ENCODE measurements at regions not wholly inside any gene's neighbourhood (a gene's known extent, or its start where the extent isn't known, plus 50 kb on each side); places are given as distances from the start of the nearest gene placed in this dataset.

DNA sequence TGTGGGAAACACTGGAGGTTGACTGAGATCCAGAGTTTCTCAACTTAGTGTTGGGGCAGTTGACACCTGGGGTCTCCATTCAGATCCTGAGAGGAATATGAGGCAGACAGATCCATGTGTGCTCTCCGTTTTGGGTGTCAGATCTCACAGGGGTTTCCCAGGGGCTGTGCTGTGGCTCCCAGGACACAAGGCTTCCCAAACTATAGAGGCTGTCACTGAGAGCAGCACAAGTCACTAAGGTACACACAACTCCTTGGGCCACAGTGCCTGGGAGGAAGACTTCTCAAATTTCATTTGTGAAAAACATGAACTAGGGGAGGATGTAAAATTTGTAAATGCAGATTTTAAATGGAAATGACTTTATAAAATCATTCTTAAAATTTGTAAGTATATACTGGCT lies 363.6 kb downstream of the FBXO8 start:
- POLR2A ChIA-PET = no interaction called here
- H3K4me3 Mint-ChIP-seq = no peak overlapping the region

DNA sequence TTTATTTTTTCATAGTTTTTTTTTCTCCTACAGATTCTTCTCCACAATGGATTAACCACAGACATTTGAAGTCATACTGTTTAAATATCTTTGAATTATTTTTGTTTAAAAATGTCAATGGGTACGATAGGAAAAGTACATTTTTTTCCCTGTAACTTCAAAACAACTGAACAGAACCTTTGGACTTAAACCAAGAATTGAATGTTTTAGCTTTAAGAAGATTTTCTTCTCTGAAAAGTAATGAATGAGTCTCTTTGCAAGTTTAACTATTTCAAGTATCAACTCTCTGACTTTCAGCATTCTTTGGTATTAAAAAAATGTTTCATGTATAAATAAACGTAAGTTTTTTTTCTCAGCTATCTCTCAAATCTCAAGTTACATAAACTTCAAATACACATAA lies 364.3 kb downstream of the FBXO8 start:
- CTCF ChIA-PET = no interaction called here
- H3K27ac Mint-ChIP-seq = no peak overlapping the region
- POLR2A ChIA-PET = no interaction called here

More for the DNA sequence above, 363.6 kb downstream of the FBXO8 start:
- CTCF ChIA-PET = no interaction called here
- no peaks in the 10 kb centered on the region for H3K36me3 ChIP-seq (ENCODE audit: insufficient read depth, low read length)
- no peaks in the 10 kb centered on the region for H3K27me3 ChIP-seq (ENCODE audit: insufficient read depth, low read length, poor library complexity, severe bottlenecking)
- Mint-ChIP-seq H3K27ac (no peak overlapping the region), H3K27me3 (peaks cover 0 to 1% of the 10 kb centered on the region in 2 donors), H3K36me3 (no peaks in the 10 kb centered on the region), H3K4me1 (no peaks in the 10 kb centered on the region), H3K9me3 (no peaks in the 10 kb centered on the region)
- H3K4me3 ChIP-seq (ENCODE audit: low read length) = no peak overlapping the region
- no peak overlapping the region for H3K27ac ChIP-seq (ENCODE audit: low read depth, low read length)
- no peak for DNase-seq
- no peaks in the 10 kb centered on the region for H3K9me3 ChIP-seq (ENCODE audit: low read length)
- H3K4me1 ChIP-seq (ENCODE audit: insufficient read depth, low read length) = no peaks in the 10 kb centered on the region

DNA sequence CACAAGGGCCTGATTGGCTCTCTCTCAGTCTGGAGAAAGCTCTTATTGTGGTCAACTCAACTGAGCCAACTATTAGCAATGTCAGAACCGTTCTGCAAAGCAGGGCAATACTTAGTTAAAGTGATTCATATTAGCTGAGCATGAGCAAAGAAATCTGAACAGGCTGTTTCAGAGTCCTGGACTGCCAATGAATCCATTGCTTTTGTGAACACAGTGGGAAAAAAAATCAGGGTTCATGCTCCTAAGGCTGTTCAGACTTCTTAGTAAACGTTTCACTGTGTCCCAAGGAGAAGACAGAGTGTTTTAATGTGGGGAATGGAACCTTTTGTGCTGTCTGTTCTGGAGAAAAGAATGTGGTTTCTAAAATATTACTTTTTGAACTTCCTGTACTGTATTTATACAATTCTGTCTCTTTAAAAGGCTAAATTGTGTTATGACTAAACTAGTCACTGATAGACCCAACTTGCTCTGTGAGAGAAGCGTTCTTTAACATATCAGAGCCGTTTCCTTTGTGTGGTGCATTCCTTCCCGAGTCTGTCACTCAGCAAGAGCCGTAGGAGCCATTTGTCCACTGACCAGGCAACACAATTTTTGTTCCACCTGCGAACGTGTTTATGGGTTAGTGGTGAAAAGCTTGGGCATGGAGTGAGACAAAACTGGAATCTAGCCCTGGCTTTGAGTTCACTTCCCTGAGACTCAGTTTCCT lies 366.1 kb downstream of the FBXO8 start:
- Histone ChIP-seq H3K27me3 (ENCODE audit: insufficient read depth, low read length, poor library complexity, severe bottlenecking) (no peaks in the 10 kb centered on the region), H3K27ac (ENCODE audit: low read depth, low read length) (no peak overlapping the region), H3K9me3 (ENCODE audit: low read length) (no peaks in the 10 kb centered on the region), H3K4me1 (ENCODE audit: insufficient read depth, low read length) (no peaks in the 10 kb centered on the region), H3K36me3 (ENCODE audit: insufficient read depth, low read length) (no peaks in the 10 kb centered on the region), H3K4me3 (ENCODE audit: low read length) (no peak overlapping the region)
- H3K27ac Mint-ChIP-seq = no peak overlapping the region
- no peak overlapping the region for H3K4me3 Mint-ChIP-seq
- H3K27me3 Mint-ChIP-seq = no peaks in the 10 kb centered on the region
- CTCF ChIA-PET = no interaction called here
- DNase-seq = no peak
- POLR2A ChIA-PET = no interaction called here
- H3K36me3 Mint-ChIP-seq = no peaks in the 10 kb centered on the region
- H3K9me3 Mint-ChIP-seq = no peaks in the 10 kb centered on the region
- no peaks in the 10 kb centered on the region for H3K4me1 Mint-ChIP-seq

More for the DNA sequence above, 364.3 kb downstream of the FBXO8 start:
- no peak overlapping the region for H3K4me3 Mint-ChIP-seq
- no peaks in the 10 kb centered on the region for H3K9me3 Mint-ChIP-seq
- DNase-seq = no peak
- Histone ChIP-seq H3K4me1 (ENCODE audit: insufficient read depth, low read length) (no peaks in the 10 kb centered on the region), H3K27me3 (ENCODE audit: insufficient read depth, low read length, poor library complexity, severe bottlenecking) (no peaks in the 10 kb centered on the region), H3K36me3 (ENCODE audit: insufficient read depth, low read length) (no peaks in the 10 kb centered on the region), H3K4me3 (ENCODE audit: low read length) (no peak overlapping the region), H3K27ac (ENCODE audit: low read depth, low read length) (no peak overlapping the region), H3K9me3 (ENCODE audit: low read length) (no peaks in the 10 kb centered on the region)
- H3K4me1 Mint-ChIP-seq = no peaks in the 10 kb centered on the region
- H3K36me3 Mint-ChIP-seq = no peaks in the 10 kb centered on the region
- no peaks in the 10 kb centered on the region for H3K27me3 Mint-ChIP-seq

DNA sequence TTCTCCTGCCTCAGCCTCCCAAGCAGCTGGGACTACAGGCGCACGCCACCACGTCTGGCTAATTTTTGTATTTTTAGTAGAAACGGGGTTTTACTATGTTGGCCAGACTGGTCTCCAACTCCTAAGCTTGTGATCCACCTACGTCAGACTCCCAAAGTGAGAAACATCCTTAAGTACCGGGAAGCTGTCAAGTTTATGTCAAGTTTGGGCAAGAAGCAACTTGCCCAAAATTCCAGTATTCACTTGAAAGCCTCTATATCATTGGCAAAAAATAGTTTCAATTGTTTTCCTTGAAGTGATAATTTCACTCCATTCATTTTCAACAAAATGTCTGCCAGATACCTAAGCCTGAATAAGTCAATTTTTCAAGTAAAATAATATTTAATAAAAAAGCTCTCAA lies 370.0 kb downstream of the FBXO8 start:
- ChIA-PET POLR2A (no interaction called here), CTCF (no interaction called here)
- Histone ChIP-seq H3K27ac (ENCODE audit: low read depth, low read length) (no peak overlapping the region), H3K4me3 (ENCODE audit: low read length) (no peak overlapping the region), H3K4me1 (ENCODE audit: insufficient read depth, low read length) (no peaks in the 10 kb centered on the region), H3K36me3 (ENCODE audit: insufficient read depth, low read length) (no peaks in the 10 kb centered on the region), H3K9me3 (ENCODE audit: low read length) (no peaks in the 10 kb centered on the region), H3K27me3 (ENCODE audit: insufficient read depth, low read length, poor library complexity, severe bottlenecking) (no peaks in the 10 kb centered on the region)
- Mint-ChIP-seq H3K4me1 (no peaks in the 10 kb centered on the region), H3K36me3 (no peaks in the 10 kb centered on the region), H3K9me3 (peaks cover 0 to 3% (median 0%) of the 10 kb centered on the region in 5 donors), H3K27me3 (no peaks in the 10 kb centered on the region), H3K27ac (no peak overlapping the region), H3K4me3 (no peak overlapping the region)
- DNase-seq = no peak

DNA sequence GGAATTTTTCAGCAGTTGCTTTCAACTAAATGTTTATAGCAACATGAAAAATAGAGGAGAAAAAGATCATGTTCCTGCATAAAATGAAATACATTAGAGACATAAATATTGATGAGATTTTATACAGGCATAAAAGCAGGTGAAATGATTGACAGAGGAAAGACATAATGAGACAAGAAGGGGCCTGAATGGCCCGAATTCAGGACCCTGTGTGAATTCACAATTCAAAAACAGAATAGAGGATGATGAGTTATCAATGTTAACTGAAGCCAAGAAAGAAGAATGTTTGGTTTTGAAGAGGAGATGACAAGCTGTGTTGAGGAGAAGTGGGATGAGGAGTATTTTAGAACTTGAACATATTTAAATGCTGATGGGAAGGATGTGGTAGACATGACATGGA lies 371.1 kb downstream of the FBXO8 start:
- Mint-ChIP-seq H3K4me1 (no peaks in the 10 kb centered on the region), H3K27me3 (no peaks in the 10 kb centered on the region), H3K4me3 (no peak overlapping the region), H3K9me3 (peaks cover 0 to 3% (median 0%) of the 10 kb centered on the region in 5 donors), H3K36me3 (no peaks in the 10 kb centered on the region), H3K27ac (no peak overlapping the region)
- Histone ChIP-seq H3K4me3 (ENCODE audit: low read length) (no peak overlapping the region), H3K9me3 (ENCODE audit: low read length) (no peaks in the 10 kb centered on the region), H3K36me3 (ENCODE audit: insufficient read depth, low read length) (no peaks in the 10 kb centered on the region), H3K4me1 (ENCODE audit: insufficient read depth, low read length) (no peaks in the 10 kb centered on the region), H3K27ac (ENCODE audit: low read depth, low read length) (no peak overlapping the region), H3K27me3 (ENCODE audit: insufficient read depth, low read length, poor library complexity, severe bottlenecking) (no peaks in the 10 kb centered on the region)
- ChIA-PET CTCF (no interaction called here), POLR2A (no interaction called here)
- no peak for DNase-seq

DNA sequence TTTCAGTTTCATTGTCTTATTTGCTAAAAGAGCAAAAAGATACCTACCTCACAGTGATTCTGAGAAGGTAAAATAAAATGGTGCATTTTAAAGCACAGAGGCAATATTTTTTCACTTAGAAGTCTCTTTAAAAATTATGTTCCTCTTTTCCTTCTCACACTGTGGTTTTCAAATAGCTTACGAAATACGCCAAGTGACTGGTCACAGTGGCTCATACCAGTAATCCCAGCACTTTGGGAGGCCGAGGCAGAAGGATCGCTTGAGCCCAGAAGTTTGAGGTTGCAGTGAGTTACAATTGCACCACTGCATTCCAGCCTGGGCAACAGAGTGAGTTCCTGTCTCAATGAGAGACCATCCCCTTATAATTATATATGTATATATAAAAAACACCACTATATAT lies 372.6 kb downstream of the FBXO8 start:
- H3K27me3 Mint-ChIP-seq = no peaks in the 10 kb centered on the region
- H3K27ac Mint-ChIP-seq = no peak overlapping the region
- H3K4me3 ChIP-seq (ENCODE audit: low read length) = no peak overlapping the region
- H3K36me3 Mint-ChIP-seq = no peaks in the 10 kb centered on the region
- ChIA-PET POLR2A (no interaction called here), CTCF (no interaction called here)
- no peak overlapping the region for H3K4me3 Mint-ChIP-seq
- H3K36me3 ChIP-seq (ENCODE audit: insufficient read depth, low read length) = no peaks in the 10 kb centered on the region
- no peaks in the 10 kb centered on the region for H3K9me3 ChIP-seq (ENCODE audit: low read length)
- DNase-seq = no peak
- peaks cover 0 to 3% (median 0%) of the 10 kb centered on the region in 5 donors for H3K9me3 Mint-ChIP-seq
- no peaks in the 10 kb centered on the region for H3K4me1 Mint-ChIP-seq
- no peaks in the 10 kb centered on the region for H3K27me3 ChIP-seq (ENCODE audit: insufficient read depth, low read length, poor library complexity, severe bottlenecking)
- no peaks in the 10 kb centered on the region for H3K4me1 ChIP-seq (ENCODE audit: insufficient read depth, low read length)
- H3K27ac ChIP-seq (ENCODE audit: low read depth, low read length) = no peak overlapping the region

DNA sequence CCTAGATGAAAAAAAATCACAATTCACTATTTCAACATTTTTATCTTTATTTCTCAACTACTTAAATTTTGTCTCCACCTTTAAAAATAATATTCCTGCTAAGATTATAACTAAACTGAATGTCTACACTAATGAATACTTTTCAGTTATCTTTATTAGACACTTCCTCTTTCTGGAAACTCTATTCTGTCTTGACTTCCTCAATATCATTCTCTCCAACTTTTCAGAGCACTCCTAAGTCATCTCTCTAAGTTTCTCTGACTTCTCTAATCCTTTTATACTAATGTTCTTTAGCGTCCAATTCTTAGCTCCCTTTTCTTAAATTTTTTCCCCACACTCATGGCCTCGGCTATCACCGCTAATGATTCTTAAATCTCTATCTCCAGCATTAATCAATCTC lies 374.2 kb downstream of the FBXO8 start:
- Histone ChIP-seq H3K4me1 (ENCODE audit: insufficient read depth, low read length) (no peaks in the 10 kb centered on the region), H3K36me3 (ENCODE audit: insufficient read depth, low read length) (no peaks in the 10 kb centered on the region), H3K27ac (ENCODE audit: low read depth, low read length) (no peak overlapping the region), H3K9me3 (ENCODE audit: low read length) (no peaks in the 10 kb centered on the region), H3K27me3 (ENCODE audit: insufficient read depth, low read length, poor library complexity, severe bottlenecking) (no peaks in the 10 kb centered on the region), H3K4me3 (ENCODE audit: low read length) (no peak overlapping the region)
- Mint-ChIP-seq H3K4me3 (no peak overlapping the region), H3K9me3 (peaks cover 0 to 3% (median 0%) of the 10 kb centered on the region in 5 donors), H3K4me1 (no peaks in the 10 kb centered on the region), H3K36me3 (no peaks in the 10 kb centered on the region), H3K27me3 (no peaks in the 10 kb centered on the region), H3K27ac (no peak overlapping the region)
- ChIA-PET POLR2A (no interaction called here), CTCF (no interaction called here)
- DNase-seq = no peak

DNA sequence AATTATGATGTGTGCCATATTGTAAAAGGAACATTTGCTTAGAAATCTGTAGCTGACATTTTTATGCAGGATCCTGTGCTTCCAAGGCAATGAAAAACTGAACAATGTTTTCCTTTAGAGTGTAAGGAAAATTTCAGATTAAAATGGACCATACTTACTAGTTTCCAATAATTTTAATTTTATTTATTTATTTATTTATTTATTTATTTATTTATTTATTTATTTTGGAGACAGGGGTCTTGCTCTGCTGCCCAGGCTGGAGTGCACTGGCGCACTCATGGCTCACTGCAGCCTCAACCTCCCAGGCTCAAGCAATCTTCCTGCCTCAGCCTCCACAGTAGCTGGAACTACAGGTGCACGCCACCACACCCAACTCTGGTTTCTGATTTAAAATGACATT lies 369.8 kb upstream of the HAND2 start:
- Mint-ChIP-seq H3K4me1 (no peaks in the 10 kb centered on the region), H3K27me3 (no peaks in the 10 kb centered on the region), H3K36me3 (no peaks in the 10 kb centered on the region), H3K9me3 (no peaks in the 10 kb centered on the region), H3K4me3 (no peak overlapping the region), H3K27ac (no peak overlapping the region)
- H3K9me3 ChIP-seq (ENCODE audit: low read length) = no peaks in the 10 kb centered on the region
- no peaks in the 10 kb centered on the region for H3K27me3 ChIP-seq (ENCODE audit: insufficient read depth, low read length, poor library complexity, severe bottlenecking)
- no peak overlapping the region for H3K27ac ChIP-seq (ENCODE audit: low read depth, low read length)
- DNase-seq = no peak
- no peaks in the 10 kb centered on the region for H3K4me1 ChIP-seq (ENCODE audit: insufficient read depth, low read length)
- CTCF ChIA-PET = no interaction called here
- H3K4me3 ChIP-seq (ENCODE audit: low read length) = no peak overlapping the region
- POLR2A ChIA-PET = no interaction called here
- no peaks in the 10 kb centered on the region for H3K36me3 ChIP-seq (ENCODE audit: insufficient read depth, low read length)

DNA sequence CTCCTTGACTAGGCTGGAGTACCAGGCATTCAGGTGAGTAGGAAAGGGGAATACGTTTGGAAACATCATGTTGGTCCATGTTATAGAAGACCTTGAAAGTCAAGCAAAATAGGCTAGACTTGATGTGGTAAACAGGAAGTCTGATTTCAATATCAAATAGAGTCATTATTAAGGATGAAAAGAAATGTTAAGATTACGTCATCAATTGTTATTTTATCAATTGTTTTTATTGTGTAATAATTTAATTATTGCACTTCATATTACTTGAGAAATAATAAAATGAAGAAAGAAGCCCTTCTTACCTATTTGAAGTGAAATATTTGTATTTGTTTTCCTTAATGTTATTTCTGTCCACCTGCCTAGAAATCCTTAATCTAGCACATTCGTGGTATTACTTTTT lies 361.0 kb upstream of the HAND2 start:
- no peak overlapping the region for H3K4me3 Mint-ChIP-seq
- no peaks in the 10 kb centered on the region for H3K9me3 ChIP-seq (ENCODE audit: low read length)
- H3K4me1 Mint-ChIP-seq = no peaks in the 10 kb centered on the region
- H3K27me3 Mint-ChIP-seq = peaks cover 0 to 2% of the 10 kb centered on the region in 2 donors
- H3K36me3 Mint-ChIP-seq = no peaks in the 10 kb centered on the region
- DNase-seq = no peak
- CTCF ChIA-PET = no interaction called here
- H3K4me1 ChIP-seq (ENCODE audit: insufficient read depth, low read length) = no peaks in the 10 kb centered on the region
- no peak overlapping the region for H3K4me3 ChIP-seq (ENCODE audit: low read length)
- H3K36me3 ChIP-seq (ENCODE audit: insufficient read depth, low read length) = no peaks in the 10 kb centered on the region
- H3K27ac Mint-ChIP-seq = no peak overlapping the region
- POLR2A ChIA-PET = no interaction called here
- H3K9me3 Mint-ChIP-seq = peaks cover 2 to 21% (median 9%) of the 10 kb centered on the region in 5 donors
- H3K27ac ChIP-seq (ENCODE audit: low read depth, low read length) = no peak overlapping the region
- no peaks in the 10 kb centered on the region for H3K27me3 ChIP-seq (ENCODE audit: insufficient read depth, low read length, poor library complexity, severe bottlenecking)
